ENCODE measurements at regions not wholly inside any gene's neighbourhood (a gene's known extent, or its start where the extent isn't known, plus 50 kb on each side); places are given as distances from the start of the nearest gene placed in this dataset.

DNA sequence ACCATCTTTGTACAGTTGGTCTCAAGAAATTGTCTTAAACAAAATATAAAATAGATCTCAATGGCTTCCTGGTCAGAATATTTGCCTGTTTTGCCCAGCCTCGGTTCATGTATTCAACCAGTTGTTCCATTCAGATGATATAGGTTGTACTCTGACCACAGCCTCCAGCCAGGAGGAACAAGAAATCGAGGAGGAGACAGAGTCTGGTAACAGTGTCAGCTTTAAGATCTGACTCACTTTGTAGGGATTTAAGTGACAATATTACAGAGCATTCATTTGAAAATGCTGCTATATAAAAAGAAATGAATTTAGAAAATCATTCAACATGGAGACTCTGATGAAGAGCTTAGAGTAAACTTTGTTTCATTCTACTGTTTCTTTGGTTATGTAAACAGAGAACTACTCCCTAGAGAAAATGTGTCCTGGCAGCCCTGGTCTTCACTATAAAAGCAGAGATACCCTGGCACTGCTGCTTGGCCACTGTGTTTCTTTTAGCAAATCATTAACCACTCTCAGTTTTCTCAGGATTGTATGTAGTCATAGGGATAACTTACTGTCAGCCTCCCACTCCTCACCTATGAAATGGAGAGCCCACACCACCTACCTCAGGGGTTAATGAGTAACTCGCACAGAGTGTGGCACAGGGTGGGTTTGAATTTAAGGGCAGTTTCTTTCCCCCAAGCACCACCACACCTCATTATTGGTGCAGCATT is 53.5 kb downstream of the PAGE2 start:
- TF ChIP-seq, protein P1, sequence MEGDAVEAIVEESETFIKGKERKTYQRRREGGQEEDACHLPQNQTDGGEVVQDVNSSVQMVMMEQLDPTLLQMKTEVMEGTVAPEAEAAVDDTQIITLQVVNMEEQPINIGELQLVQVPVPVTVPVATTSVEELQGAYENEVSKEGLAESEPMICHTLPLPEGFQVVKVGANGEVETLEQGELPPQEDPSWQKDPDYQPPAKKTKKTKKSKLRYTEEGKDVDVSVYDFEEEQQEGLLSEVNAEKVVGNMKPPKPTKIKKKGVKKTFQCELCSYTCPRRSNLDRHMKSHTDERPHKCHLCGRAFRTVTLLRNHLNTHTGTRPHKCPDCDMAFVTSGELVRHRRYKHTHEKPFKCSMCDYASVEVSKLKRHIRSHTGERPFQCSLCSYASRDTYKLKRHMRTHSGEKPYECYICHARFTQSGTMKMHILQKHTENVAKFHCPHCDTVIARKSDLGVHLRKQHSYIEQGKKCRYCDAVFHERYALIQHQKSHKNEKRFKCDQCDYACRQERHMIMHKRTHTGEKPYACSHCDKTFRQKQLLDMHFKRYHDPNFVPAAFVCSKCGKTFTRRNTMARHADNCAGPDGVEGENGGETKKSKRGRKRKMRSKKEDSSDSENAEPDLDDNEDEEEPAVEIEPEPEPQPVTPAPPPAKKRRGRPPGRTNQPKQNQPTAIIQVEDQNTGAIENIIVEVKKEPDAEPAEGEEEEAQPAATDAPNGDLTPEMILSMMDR (IDR thresholded peaks at IDR 0.05), result no peak
- no peak for TF ChIP-seq POLR2A (IDR thresholded peaks at IDR 0.05)

Data from thyroid gland (tissue), 4 donors.